Activated naive CD8-positive, alpha-beta T cell treated with anti-CD3 and anti-CD28 coated beads, Interleukin-2, amount 10 ng/mL, durations not matched to agents 7 days and 5 days (primary cell): ENCODE measurements at regions not wholly inside any gene's neighbourhood (a gene's known extent, or its start where the extent isn't known, plus 50 kb on each side); places are given as distances from the start of the nearest gene placed in this dataset.

ENCODE experiments used
- ATAC-seq: fragments of 150-1000 bp; cut with Tn5 transposase; one replicate; pipeline ENCODE4 v1.10.0; 2021; ENCODE audit warnings: low read depth, moderate library complexity
- POLR2A ChIA-PET: fragments of 350-600 bp; sonication (Branson Sonifier 250); formaldehyde crosslinking; loops from one replicate; lab custom pipeline; 2021; ENCODE audit warnings: antibody characterized with exemption; lab: Charles Lee
- DNase-seq: peaks from one replicate; pipeline ENCODE4 v3.0.0; 2021
- H3K27ac Mint-ChIP-seq: one replicate; pipeline ENCODE4 v1.8.0; 2022; ENCODE audit warnings: mild to moderate bottlenecking, mixed read lengths
- H3K27me3 Mint-ChIP-seq: one replicate; pipeline ENCODE4 v1.8.0; 2022; ENCODE audit warnings: mild to moderate bottlenecking, moderate library complexity, mixed read lengths
- H3K36me3 Mint-ChIP-seq: one replicate; pipeline ENCODE4 v1.8.0; 2021; ENCODE audit warnings: mild to moderate bottlenecking, mixed read lengths
- H3K4me1 Mint-ChIP-seq: one replicate; pipeline ENCODE4 v1.8.0; 2021; ENCODE audit warnings: mixed read lengths
- H3K4me3 Mint-ChIP-seq: one replicate; pipeline ENCODE4 v1.8.0; 2022; ENCODE audit warnings: mild to moderate bottlenecking, moderate library complexity, mixed read lengths
- H3K9me3 Mint-ChIP-seq: one replicate; pipeline ENCODE4 v1.8.0; 2021; ENCODE audit warnings: mixed read lengths

DNA sequence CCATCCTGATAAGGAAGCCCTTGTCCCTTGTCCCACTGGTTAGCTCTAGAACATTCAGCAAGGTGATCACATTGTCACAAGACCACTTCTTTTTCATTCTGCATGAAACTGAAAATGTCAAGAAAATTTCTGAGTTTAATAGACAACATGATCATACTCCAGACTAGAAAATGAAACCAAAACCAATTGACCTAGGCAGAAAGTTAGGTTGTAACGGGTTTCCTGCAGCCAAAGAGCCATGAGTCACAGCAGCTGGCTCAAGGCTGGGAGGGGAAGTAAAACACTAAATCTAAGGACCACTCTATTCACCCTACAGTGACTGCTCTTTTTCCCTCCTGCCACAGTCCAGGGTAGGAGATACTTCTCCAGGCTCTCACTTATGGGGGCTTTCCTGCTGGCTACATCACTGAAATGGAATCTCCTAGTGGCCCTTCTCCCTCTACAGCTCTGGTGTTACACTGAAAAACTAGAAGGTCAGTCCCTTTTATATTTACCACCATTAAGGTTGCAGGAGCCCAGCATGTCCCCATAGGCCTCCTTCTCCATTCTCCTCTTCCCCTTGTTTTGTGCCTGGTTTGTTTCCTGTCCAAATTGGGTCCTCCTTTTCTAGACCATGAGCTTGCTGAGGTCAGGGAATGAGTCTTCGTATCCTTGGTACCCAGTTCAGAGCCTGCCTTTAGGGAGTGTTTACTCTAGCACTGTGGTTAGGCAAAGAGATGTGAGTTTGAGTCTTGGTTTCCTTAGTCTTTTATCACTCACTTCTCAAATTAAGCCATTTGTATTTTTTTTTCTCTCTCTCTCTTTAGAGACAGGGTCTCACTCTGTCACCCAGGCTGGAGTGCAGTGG, 236.5 kb upstream of the JUN start:
- H3K27ac Mint-ChIP-seq, result peak overlapping the region; percentile 91
- H3K27me3 Mint-ChIP-seq, result no peaks in the 10 kb centered on the region
- H3K4me1 Mint-ChIP-seq, result peaks cover 21% of the 10 kb centered on the region
- ATAC-seq (peak; percentile 97), DNase-seq (peak; percentile 39)
- POLR2A ChIA-PET, result interaction anchor here (0.6 to 2.4 kb wide), 7 partner anchors 14 to 237 kb away, joined by 3 to 12 read pairs (median 4); partner anchors contain the start of gene JUN
- H3K4me3 Mint-ChIP-seq, result peak overlapping the region; percentile 65
- peaks cover 9% of the 10 kb centered on the region for H3K36me3 Mint-ChIP-seq
- H3K9me3 Mint-ChIP-seq, result no peaks in the 10 kb centered on the region

DNA sequence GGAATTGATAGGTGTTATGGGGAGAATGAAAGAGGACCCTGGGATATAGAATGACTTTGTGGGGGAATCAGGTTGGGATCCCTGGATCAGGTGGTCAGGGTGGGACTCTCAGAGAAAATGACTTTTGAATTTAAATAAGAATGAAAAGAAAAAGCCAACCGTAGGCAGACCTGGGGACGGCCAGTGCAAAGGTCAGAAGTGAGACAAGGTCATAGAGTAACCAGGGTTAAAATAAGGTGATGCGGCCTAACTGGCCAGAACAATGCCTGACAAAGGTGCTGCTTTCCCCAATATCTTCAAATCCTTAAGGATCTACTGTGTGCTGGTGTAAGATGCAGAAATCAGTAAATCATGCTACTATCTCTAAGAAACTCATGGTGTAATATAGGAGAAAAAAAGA, 238.4 kb upstream of the JUN start:
- H3K4me3 Mint-ChIP-seq, result no peak overlapping the region
- no peak overlapping the region for H3K27ac Mint-ChIP-seq
- POLR2A ChIA-PET, result interaction anchor here (0.7 to 1.8 kb wide), 2 partner anchors 50 to 119 kb away, joined by 3 read pairs; no protein-coding TSS in a partner anchor
- H3K9me3 Mint-ChIP-seq, result no peaks in the 10 kb centered on the region
- ATAC-seq (no peak), DNase-seq (no peak)
- H3K36me3 Mint-ChIP-seq, result peaks cover 14% of the 10 kb centered on the region
- H3K4me1 Mint-ChIP-seq, result peaks cover 20% of the 10 kb centered on the region
- no peaks in the 10 kb centered on the region for H3K27me3 Mint-ChIP-seq

DNA sequence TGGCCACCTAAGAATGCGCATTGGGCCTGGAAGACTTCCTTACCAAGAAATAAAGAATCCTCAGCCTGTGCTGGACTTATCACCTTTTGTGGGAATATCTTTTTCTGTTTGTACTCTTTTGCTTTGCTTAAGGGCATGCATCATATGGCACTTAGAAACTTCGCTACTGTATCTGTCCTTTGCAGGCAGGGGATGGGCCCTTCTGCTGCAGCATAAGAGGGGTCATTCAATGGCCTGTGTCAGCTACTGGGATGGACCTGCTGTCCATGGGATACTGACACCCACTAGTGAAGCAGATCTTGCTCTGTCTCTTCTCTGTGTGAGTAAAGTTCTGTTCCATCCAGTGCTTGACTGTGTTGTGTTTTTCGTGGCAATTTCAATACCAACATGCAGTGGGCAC, 239.0 kb upstream of the JUN start:
- no peak for ATAC-seq
- no peaks in the 10 kb centered on the region for H3K9me3 Mint-ChIP-seq
- H3K27me3 Mint-ChIP-seq, result no peaks in the 10 kb centered on the region
- peaks cover 14% of the 10 kb centered on the region for H3K36me3 Mint-ChIP-seq
- no peak overlapping the region for H3K4me3 Mint-ChIP-seq
- no peak for DNase-seq
- no peak overlapping the region for H3K27ac Mint-ChIP-seq
- POLR2A ChIA-PET, result no interaction called here
- H3K4me1 Mint-ChIP-seq, result peaks cover 20% of the 10 kb centered on the region

DNA sequence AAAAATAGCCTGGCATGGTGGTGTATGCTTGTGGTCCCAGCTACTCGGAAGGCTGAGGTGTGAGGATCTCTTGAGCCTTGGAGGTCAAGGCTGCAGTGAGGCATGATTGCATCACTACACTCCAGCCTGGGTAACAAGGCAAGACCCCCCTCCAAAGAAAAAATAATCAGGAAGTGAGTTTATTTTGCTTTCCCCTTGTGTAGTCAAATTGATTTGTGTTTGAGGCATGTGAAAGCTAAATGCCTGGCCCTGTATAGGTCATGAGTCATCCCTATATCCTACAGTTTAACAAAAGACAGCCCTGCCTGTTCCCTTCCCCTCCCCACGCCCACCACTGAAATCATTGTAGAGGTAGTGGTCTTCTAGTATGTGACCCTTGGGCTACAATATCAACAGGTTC, 241.4 kb upstream of the JUN start:
- POLR2A ChIA-PET, result no interaction called here
- no peak for ATAC-seq
- Mint-ChIP-seq H3K4me1 (peaks cover 7% of the 10 kb centered on the region), H3K4me3 (no peak overlapping the region), H3K36me3 (peaks cover 7% of the 10 kb centered on the region), H3K9me3 (no peaks in the 10 kb centered on the region), H3K27me3 (no peaks in the 10 kb centered on the region), H3K27ac (no peak overlapping the region)
- DNase-seq, result no peak

DNA sequence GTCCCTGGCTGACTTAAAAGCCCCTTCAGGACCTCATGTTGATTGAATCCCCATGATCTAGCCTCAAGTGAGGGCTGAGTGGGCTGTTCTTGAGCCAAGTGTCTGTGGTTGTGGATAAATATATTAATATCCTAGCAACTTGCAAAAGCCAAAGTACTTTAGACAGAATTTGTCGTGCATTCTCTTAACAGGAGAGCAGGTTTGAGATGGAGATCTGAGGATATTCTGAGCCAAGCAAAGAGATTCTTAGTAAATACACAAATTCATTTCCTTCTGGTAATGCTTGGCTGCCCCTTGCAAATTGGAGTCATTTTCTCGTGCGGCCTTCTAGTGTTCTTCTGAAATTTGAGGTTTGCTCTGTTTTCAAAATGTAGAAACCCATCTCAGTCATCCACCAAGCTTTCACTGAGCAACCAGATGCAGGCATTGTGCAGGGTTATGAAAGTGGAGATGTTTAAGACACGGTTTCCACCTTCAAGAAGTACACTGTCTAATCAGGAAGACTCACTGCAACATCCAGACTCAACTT, 242.1 kb upstream of the JUN start:
- no peak overlapping the region for H3K4me3 Mint-ChIP-seq
- ATAC-seq, result no peak
- POLR2A ChIA-PET, result no interaction called here

DNA sequence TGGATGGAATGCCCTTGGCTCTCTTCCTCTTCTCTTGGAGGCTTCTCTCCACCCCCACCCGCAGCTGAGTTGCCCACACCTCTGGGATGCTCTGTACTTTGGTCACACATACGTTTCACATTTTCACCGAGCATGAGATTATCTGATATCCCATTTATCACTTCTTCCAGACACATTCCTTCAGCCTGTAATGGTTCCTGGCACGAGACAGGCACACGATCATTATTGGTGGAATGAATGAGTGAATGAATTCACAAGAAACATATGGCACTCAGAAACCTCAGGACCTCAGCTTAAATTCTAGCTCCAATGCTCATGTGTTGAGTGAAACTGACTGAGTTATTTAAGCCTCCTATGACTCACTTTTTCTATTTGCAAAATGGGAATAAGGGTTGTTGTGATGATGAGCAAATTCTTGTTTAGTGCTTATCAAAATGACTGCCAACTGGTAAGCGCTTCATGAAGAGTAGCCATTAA, 242.7 kb upstream of the JUN start:
- POLR2A ChIA-PET, result no interaction called here
- Mint-ChIP-seq H3K4me3 (no peak overlapping the region), H3K27ac (no peak overlapping the region), H3K36me3 (peaks cover 7% of the 10 kb centered on the region), H3K4me1 (no peaks in the 10 kb centered on the region), H3K27me3 (no peaks in the 10 kb centered on the region), H3K9me3 (no peaks in the 10 kb centered on the region)
- no peak for ATAC-seq
- no peak for DNase-seq

More for the DNA sequence above, 242.1 kb upstream of the JUN start:
- no peak for DNase-seq
- no peak overlapping the region for H3K27ac Mint-ChIP-seq
- H3K4me1 Mint-ChIP-seq, result no peaks in the 10 kb centered on the region
- peaks cover 7% of the 10 kb centered on the region for H3K36me3 Mint-ChIP-seq
- no peaks in the 10 kb centered on the region for H3K9me3 Mint-ChIP-seq
- no peaks in the 10 kb centered on the region for H3K27me3 Mint-ChIP-seq

DNA sequence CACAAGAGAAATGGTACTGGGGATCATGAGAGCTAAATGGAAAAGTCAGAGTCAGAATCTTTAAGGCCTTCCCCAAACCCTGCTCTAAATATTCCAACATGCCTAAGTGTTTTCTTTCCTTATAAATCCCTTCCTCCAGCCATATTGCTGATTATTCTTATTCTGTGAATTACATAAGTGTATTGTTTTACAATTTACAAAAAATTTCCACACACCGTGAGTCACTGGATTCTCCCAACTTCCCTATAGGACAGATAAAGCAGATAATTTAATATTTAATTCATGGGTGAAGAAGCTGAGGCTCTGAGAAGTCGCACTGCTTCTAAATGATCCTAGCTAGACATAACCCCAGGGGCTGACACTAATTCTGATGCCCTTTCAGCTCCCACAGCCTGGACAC, 243.3 kb upstream of the JUN start:
- Mint-ChIP-seq H3K9me3 (no peaks in the 10 kb centered on the region), H3K4me3 (no peak overlapping the region), H3K27me3 (no peaks in the 10 kb centered on the region), H3K4me1 (no peaks in the 10 kb centered on the region), H3K36me3 (peaks cover 7% of the 10 kb centered on the region), H3K27ac (no peak overlapping the region)
- DNase-seq, result no peak
- no peak for ATAC-seq
- POLR2A ChIA-PET, result no interaction called here

DNA sequence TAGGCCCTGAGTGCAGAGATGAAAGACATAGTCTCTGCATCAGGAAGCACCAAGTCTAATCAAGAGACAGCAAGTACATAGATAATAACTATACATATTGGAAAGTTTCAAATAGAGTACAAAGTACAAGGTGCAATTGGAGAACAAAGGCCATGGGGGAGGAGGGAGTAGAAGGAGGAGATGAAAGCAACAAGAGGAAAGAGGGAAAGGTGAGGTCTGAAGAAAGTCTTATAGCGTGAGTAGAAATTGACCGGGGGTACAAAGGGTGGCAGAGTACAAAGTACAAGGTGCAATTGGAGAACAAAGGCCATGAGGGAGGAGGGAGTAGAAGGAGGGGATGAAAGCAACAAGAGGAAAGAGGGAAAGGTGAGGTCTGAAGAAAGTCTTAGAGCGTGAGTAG, 244.2 kb upstream of the JUN start:
- H3K4me3 Mint-ChIP-seq, result no peak overlapping the region
- H3K36me3 Mint-ChIP-seq, result peaks cover 7% of the 10 kb centered on the region
- ATAC-seq (no peak), DNase-seq (no peak)
- no peaks in the 10 kb centered on the region for H3K4me1 Mint-ChIP-seq
- no peaks in the 10 kb centered on the region for H3K27me3 Mint-ChIP-seq
- no peaks in the 10 kb centered on the region for H3K9me3 Mint-ChIP-seq
- POLR2A ChIA-PET, result interaction anchor here (0.6 kb wide), 1 partner anchor 866 kb away, joined by 4 read pairs; no protein-coding TSS in a partner anchor
- no peak overlapping the region for H3K27ac Mint-ChIP-seq

DNA sequence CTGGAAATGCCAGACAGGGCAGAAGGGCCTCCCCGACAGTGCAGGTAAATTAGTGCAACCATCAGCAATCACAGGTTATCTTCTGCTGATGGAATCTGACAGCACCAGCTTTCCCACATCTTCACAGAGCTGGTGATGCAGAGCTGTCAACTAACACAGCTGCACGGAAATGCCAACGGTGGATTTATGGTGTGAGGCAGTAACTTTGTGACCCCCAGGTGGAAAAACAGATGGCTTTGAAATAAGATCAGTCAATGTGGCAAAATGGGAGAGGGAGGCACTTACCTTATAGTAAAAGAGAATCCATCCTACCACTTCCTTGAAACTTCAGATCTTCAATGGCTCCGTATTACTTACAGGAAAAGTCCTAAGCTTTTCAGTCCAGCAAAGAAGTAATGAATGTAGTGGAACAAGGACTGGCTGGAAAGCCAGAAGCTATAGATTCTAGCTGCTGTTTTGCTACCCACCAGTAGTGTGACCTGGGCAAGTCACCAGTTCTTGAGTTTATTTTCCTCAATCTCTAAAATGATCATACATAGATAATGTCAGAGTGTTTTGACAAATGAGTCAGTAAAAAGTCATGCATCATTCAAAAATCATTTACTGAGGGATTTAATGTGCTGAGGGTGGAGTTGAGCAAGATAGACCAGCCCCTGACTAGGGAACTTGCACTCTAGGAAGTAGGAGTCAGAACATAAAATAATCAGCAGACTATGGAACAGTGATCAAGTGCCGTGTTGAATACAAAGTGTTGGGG, 245.7 kb upstream of the JUN start:
- Mint-ChIP-seq H3K9me3 (no peaks in the 10 kb centered on the region), H3K4me1 (no peaks in the 10 kb centered on the region), H3K27ac (no peak overlapping the region), H3K36me3 (peaks cover 7% of the 10 kb centered on the region), H3K4me3 (no peak overlapping the region), H3K27me3 (no peaks in the 10 kb centered on the region)
- POLR2A ChIA-PET, result interaction anchor here (1.1 kb wide), 1 partner anchor 14 kb away, joined by 3 read pairs; no protein-coding TSS in a partner anchor
- ATAC-seq, result no peak
- DNase-seq, result no peak

DNA sequence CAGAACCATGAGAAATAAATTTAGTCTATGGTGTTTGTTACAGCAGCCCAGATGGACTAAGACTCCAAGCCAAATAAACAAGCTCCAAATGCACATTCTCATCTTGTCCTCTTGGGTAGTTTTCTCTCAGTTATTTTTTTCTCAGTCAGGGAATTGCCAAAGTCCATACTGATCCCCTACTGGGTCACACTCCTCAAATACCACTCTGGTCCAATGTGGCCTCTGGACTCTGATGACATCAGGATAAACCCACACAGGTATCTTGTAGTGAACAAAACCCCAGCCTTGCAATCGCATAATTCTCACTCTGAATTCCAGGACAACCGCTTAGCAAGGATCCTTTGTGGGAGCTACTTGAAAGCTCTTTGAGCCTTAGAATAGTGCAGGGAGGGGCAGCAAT, 248.4 kb upstream of the JUN start:
- ATAC-seq (no peak), DNase-seq (no peak)
- H3K4me1 Mint-ChIP-seq, result no peaks in the 10 kb centered on the region
- H3K36me3 Mint-ChIP-seq, result peaks cover 2% of the 10 kb centered on the region
- H3K4me3 Mint-ChIP-seq, result no peak overlapping the region
- POLR2A ChIA-PET, result no interaction called here
- no peaks in the 10 kb centered on the region for H3K9me3 Mint-ChIP-seq
- peaks cover 2% of the 10 kb centered on the region for H3K27me3 Mint-ChIP-seq
- H3K27ac Mint-ChIP-seq, result no peak overlapping the region

DNA sequence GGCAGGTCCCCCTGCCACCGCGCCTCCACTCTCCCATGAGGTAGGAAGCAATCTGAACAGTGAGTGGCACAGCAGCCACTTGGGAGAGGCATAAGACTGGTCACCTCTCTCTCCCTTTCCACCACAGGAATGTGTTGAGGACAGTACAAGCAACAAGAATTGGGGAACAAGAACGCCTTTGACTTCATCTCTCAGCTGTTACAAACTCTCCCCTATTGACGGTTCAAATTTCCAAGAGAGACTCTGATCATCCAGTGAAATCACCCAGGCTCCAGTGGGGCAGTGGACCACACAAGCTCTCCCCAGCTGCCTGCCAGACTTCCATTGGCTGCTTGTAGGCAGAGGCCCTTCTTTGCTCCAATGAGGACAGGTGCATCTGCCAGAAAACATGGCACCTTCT, 249.9 kb upstream of the JUN start:
- Mint-ChIP-seq H3K9me3 (no peaks in the 10 kb centered on the region), H3K27ac (no peak overlapping the region), H3K4me1 (no peaks in the 10 kb centered on the region), H3K4me3 (no peak overlapping the region), H3K27me3 (peaks cover 4% of the 10 kb centered on the region), H3K36me3 (peaks cover 2% of the 10 kb centered on the region)
- POLR2A ChIA-PET, result interaction anchor here (1.1 kb wide), 1 partner anchor 8 kb away, joined by 3 read pairs; no protein-coding TSS in a partner anchor
- DNase-seq, result no peak
- ATAC-seq, result no peak

DNA sequence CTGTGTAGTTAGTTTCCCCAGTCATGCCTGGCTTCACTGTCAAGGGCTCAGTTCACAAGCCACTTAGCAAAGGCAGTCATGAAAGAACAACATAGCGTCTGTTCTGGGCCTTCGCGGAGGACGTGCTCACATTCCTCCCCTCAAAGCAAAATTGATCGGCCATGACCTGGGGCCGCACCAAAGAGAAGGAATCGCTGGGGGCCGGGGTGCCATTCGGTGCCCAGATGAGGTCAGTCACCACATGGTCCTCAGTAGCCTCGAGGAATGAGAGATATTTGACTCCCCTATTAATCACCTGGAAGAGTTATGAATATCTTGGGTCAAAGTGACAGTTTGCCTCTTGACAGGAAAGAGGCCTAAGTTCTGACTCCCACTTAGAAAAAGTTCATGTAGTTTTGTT, 251.1 kb upstream of the JUN start:
- H3K4me3 Mint-ChIP-seq, result no peak overlapping the region
- POLR2A ChIA-PET, result interaction anchor here (1.0 kb wide), 1 partner anchor 15 kb away, joined by 3 read pairs; no protein-coding TSS in a partner anchor
- ATAC-seq (no peak), DNase-seq (no peak)
- H3K27ac Mint-ChIP-seq, result no peak overlapping the region
- H3K4me1 Mint-ChIP-seq, result no peaks in the 10 kb centered on the region
- H3K36me3 Mint-ChIP-seq, result peaks cover 2% of the 10 kb centered on the region
- no peaks in the 10 kb centered on the region for H3K9me3 Mint-ChIP-seq
- H3K27me3 Mint-ChIP-seq, result peaks cover 4% of the 10 kb centered on the region

DNA sequence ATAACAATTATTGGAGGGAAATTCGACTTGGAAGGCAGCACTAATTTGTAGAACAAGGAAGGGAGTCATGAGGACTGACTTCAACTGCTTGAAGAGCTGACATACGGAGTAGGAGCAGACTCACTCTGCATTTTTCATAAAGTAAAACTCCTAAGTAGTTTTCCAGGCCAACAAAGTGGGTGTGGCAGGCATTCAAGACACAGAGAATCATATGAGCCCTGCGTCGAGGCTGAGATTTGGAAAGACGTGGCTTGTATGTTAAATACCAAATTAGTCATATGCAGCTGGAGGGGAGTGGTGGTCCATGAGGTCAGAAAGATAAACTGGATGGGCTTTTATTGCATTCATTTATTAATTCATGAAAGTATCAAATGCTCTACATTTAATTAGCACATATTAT, 255.7 kb upstream of the JUN start:
- H3K36me3 Mint-ChIP-seq, result no peaks in the 10 kb centered on the region
- DNase-seq (no peak), ATAC-seq (no peak)
- peaks cover 4% of the 10 kb centered on the region for H3K27me3 Mint-ChIP-seq
- peaks cover 8% of the 10 kb centered on the region for H3K4me1 Mint-ChIP-seq
- no peak overlapping the region for H3K27ac Mint-ChIP-seq
- no peak overlapping the region for H3K4me3 Mint-ChIP-seq
- POLR2A ChIA-PET, result interaction anchor here (0.6 kb wide), 1 partner anchor 9 kb away, joined by 3 read pairs; no protein-coding TSS in a partner anchor
- no peaks in the 10 kb centered on the region for H3K9me3 Mint-ChIP-seq
